Ascending aorta (tissue), 2 donors: ENCODE measurements at regions not wholly inside any gene's neighbourhood (a gene's known extent, or its start where the extent isn't known, plus 50 kb on each side); places are given as distances from the start of the nearest gene placed in this dataset.

Experiments used
- DNase-seq, 2 donors: peaks; one replicate each; pipeline ENCODE4 v3.0.0-alpha.2; 2019; ENCODE audit warnings: low spot score in 2 of 2
- H3K27ac ChIP-seq, 2 donors: fragments of 200-600 bp; sonication (generic); one replicate each; pipeline ENCODE4 v1.5.1; 2016 to 2017; ENCODE audit warnings: mild to moderate bottlenecking in 1 of 2
- H3K27me3 ChIP-seq: fragments of 200-600 bp; sonication (generic); one replicate; pipeline ENCODE4 v1.5.1; 2017
- H3K36me3 ChIP-seq, 2 donors: fragments of 200-600 bp; sonication (generic); one replicate each; pipeline ENCODE4 v1.5.1; 2016
- H3K4me1 ChIP-seq, 2 donors: fragments of 200-600 bp; sonication (generic); one replicate each; pipeline ENCODE4 v1.5.1; 2016 to 2017; ENCODE audit warnings: mild to moderate bottlenecking in 1 of 2
- H3K4me3 ChIP-seq, 2 donors: fragments of 200-600 bp; sonication (generic); one replicate each; pipeline ENCODE4 v1.5.1; 2016 to 2017; ENCODE audit warnings: mild to moderate bottlenecking in 1 of 2
- H3K9me3 ChIP-seq, 2 donors: fragments of 200-600 bp; sonication (generic); one replicate each; pipeline ENCODE4 v1.5.1; 2016
- CTCF ChIP-seq, 3 experiments: fragments of 200-600 bp in 2 of 3; fragments of 450-650 bp in 1 of 3; sonication (generic) in 2 of 3; IDR thresholded peaks; one replicate each; pipeline ENCODE4 v1.5.1; 2016 to 2019; ENCODE audit warnings: antibody characterized with exemption in 3 of 3, mild to moderate bottlenecking in 1 of 3, moderate library complexity in 1 of 3
- intact Hi-C: fragments of 100-400 bp; cut with DNase I; formaldehyde crosslinking; loops from one replicate; pipeline ENCODE4 v1.15.1; 2023

- intact Hi-C loops, result no loop called here
- TF ChIP-seq CTCF (IDR thresholded peaks at IDR 0.05), result no peak
- no peak overlapping the region for H3K27ac ChIP-seq
Measured at GRCh38 chrX:82087699-82088098, 885.8 kb downstream of the SH3BGRL start.

GRCh38 chrX:82092307-82092706 is 890.4 kb downstream of the SH3BGRL start:
- H3K9me3 ChIP-seq, result no peaks in the 10 kb centered on the region
- H3K27ac ChIP-seq, result no peak overlapping the region
- no peaks in the 10 kb centered on the region for H3K4me1 ChIP-seq
- no peaks in the 10 kb centered on the region for H3K27me3 ChIP-seq
- no peak for DNase-seq
- intact Hi-C loops, result no loop called here
- H3K36me3 ChIP-seq, result no peaks in the 10 kb centered on the region
- no peak overlapping the region for H3K4me3 ChIP-seq
- no peak for TF ChIP-seq CTCF (IDR thresholded peaks at IDR 0.05)

More at GRCh38 chrX:82087699-82088098, 885.8 kb downstream of the SH3BGRL start:
- DNase-seq, result no peak
- Histone ChIP-seq H3K9me3 (peaks cover 0 to 5% of the 10 kb centered on the region in 2 donors), H3K4me1 (no peaks in the 10 kb centered on the region), H3K36me3 (no peaks in the 10 kb centered on the region), H3K27me3 (no peaks in the 10 kb centered on the region), H3K4me3 (no peak overlapping the region)

GRCh38 chrX:82125103-82125502 is 923.2 kb downstream of the SH3BGRL start:
- Histone ChIP-seq H3K27me3 (no peaks in the 10 kb centered on the region), H3K9me3 (no peaks in the 10 kb centered on the region), H3K36me3 (no peaks in the 10 kb centered on the region), H3K27ac (no peak overlapping the region), H3K4me3 (no peak overlapping the region), H3K4me1 (no peaks in the 10 kb centered on the region)
- no peak for DNase-seq
- no peak for TF ChIP-seq CTCF (IDR thresholded peaks at IDR 0.05)
- intact Hi-C loops, result no loop called here

- TF ChIP-seq CTCF (IDR thresholded peaks at IDR 0.05), result no peak
- H3K36me3 ChIP-seq, result no peaks in the 10 kb centered on the region
- intact Hi-C loops, result no loop called here
- no peaks in the 10 kb centered on the region for H3K4me1 ChIP-seq
- no peaks in the 10 kb centered on the region for H3K27me3 ChIP-seq
- DNase-seq, result no peak
- H3K9me3 ChIP-seq, result no peaks in the 10 kb centered on the region
- H3K4me3 ChIP-seq, result no peak overlapping the region
- no peak overlapping the region for H3K27ac ChIP-seq
Measured at GRCh38 chrX:82127228-82128123, 925.6 kb downstream of the SH3BGRL start.

- intact Hi-C loops, result no loop called here
- no peak for DNase-seq
- H3K4me3 ChIP-seq, result no peak overlapping the region
- no peaks in the 10 kb centered on the region for H3K9me3 ChIP-seq
- no peak overlapping the region for H3K27ac ChIP-seq
- no peaks in the 10 kb centered on the region for H3K36me3 ChIP-seq
- H3K4me1 ChIP-seq, result no peaks in the 10 kb centered on the region
- TF ChIP-seq CTCF (IDR thresholded peaks at IDR 0.05), result no peak
- H3K27me3 ChIP-seq, result no peaks in the 10 kb centered on the region
Measured at GRCh38 chrX:82134378-82134777, 932.5 kb downstream of the SH3BGRL start.
